Uterus (tissue), 3 donors: ENCODE measurements at regions not wholly inside any gene's neighbourhood (a gene's known extent, or its start where the extent isn't known, plus 50 kb on each side); places are given as distances from the start of the nearest gene placed in this dataset.

Experiments used
- DNase-seq, 2 donors: peaks; one replicate each; pipeline ENCODE4 v3.0.0-alpha.2; 2019 to 2020
- H3K27ac ChIP-seq, 2 donors: fragments of 200-600 bp; sonication (generic); 1 replicate in 1 of 2; 2 replicates in 1 of 2; pipeline ENCODE4 v1.5.1; 2016 to 2018
- H3K27me3 ChIP-seq, 2 donors: fragments of 200-600 bp; sonication (generic); one replicate each; pipeline ENCODE4 v1.5.1; 2018 to 2019; ENCODE audit warnings: control low read depth in 1 of 2
- H3K36me3 ChIP-seq, 2 donors: fragments of 200-600 bp; sonication (generic); one replicate each; pipeline ENCODE4 v1.5.1; 2019; ENCODE audit warnings: control low read depth in 1 of 2
- H3K4me1 ChIP-seq, 2 donors: fragments of 200-600 bp; sonication (generic); one replicate each; pipeline ENCODE4 v1.5.1; 2018 to 2019; ENCODE audit warnings: control low read depth in 1 of 2
- H3K4me3 ChIP-seq, 2 donors: fragments of 200-600 bp; sonication (generic); 1 replicate in 1 of 2; 2 replicates in 1 of 2; pipeline ENCODE4 v1.5.1; 2018 to 2019; ENCODE audit warnings: mild to moderate bottlenecking in 1 of 2
- H3K9me3 ChIP-seq, 2 donors: fragments of 200-600 bp; sonication (generic); one replicate each; pipeline ENCODE4 v1.5.1; 2019; ENCODE audit warnings: control low read depth in 1 of 2
- POLR2A ChIP-seq, 2 donors: fragments of 450-650 bp; IDR thresholded peaks; one replicate each; pipeline ENCODE4 v1.6.1; 2016; ENCODE audit warnings: antibody characterized with exemption in 2 of 2, mild to moderate bottlenecking in 1 of 2, moderate library complexity in 1 of 2
- intact Hi-C: fragments of 100-400 bp; cut with DNase I; formaldehyde crosslinking; loops from one replicate; pipeline ENCODE4 v1.15.1; 2023; ENCODE audit warnings: low total_unique reads
- TF ChIP-seq, protein P1 (sequence below), 4 experiments: fragments of 200-600 bp in 2 of 4; fragments of 450-650 bp in 2 of 4; sonication (generic) in 2 of 4; IDR thresholded peaks; one replicate each; pipeline ENCODE4 v1.5.1; 2016 to 2019; ENCODE audit warnings: antibody characterized with exemption in 4 of 4, mild to moderate bottlenecking in 2 of 4, moderate library complexity in 1 of 4
- donor health status: DM: yes; HTN: yes; CAD: no.

DNA sequence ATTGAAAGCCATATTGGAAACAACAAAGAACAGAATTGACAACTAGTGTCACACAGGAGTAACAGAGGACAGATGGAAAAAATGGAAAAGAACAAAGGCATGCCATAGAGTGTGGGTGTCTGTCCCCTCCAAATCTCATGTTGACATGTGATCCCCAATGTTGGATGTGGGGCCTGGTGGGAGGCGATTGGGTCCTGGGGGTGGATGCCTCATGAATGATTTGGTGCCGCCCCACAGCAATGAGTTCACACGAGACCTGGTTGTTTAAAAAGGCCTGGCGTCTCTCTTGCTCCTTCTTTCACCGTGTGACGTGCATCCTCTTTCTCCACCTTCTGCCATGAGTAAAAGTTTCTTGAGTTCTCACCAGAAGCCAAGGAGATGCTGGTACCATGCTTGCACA lies 87.4 kb upstream of the GPR26 start:
- intact Hi-C loops: no loop called here
- Histone ChIP-seq H3K36me3 (no peaks in the 10 kb centered on the region), H3K9me3 (no peaks in the 10 kb centered on the region), H3K27me3 (no peaks in the 10 kb centered on the region), H3K4me3 (no peak overlapping the region), H3K27ac (no peak overlapping the region), H3K4me1 (no peaks in the 10 kb centered on the region)
- TF ChIP-seq, protein P1, sequence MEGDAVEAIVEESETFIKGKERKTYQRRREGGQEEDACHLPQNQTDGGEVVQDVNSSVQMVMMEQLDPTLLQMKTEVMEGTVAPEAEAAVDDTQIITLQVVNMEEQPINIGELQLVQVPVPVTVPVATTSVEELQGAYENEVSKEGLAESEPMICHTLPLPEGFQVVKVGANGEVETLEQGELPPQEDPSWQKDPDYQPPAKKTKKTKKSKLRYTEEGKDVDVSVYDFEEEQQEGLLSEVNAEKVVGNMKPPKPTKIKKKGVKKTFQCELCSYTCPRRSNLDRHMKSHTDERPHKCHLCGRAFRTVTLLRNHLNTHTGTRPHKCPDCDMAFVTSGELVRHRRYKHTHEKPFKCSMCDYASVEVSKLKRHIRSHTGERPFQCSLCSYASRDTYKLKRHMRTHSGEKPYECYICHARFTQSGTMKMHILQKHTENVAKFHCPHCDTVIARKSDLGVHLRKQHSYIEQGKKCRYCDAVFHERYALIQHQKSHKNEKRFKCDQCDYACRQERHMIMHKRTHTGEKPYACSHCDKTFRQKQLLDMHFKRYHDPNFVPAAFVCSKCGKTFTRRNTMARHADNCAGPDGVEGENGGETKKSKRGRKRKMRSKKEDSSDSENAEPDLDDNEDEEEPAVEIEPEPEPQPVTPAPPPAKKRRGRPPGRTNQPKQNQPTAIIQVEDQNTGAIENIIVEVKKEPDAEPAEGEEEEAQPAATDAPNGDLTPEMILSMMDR (IDR thresholded peaks at IDR 0.05): no peak
- TF ChIP-seq POLR2A (IDR thresholded peaks at IDR 0.05): no peak
- no peak for DNase-seq

DNA sequence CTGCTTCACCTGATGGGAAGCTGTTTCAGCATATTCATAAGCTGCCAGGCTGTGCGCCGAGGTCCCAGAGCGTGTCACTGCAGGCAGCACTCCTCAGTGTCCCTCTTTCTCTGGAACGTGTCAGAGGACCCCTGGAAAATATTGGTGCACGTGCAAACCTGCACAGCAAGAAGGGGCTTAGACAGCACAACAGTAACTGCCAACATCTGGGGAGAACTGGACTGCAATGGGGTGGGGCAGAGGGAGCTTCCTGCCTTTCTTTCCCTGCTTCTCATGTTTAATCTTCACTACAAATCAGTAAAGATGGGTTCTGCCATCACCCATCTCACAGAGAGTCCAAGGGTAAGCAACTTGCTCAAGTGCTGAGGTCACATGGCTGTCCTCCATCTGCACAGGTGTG lies 86.5 kb upstream of the GPR26 start:
- Histone ChIP-seq H3K27me3 (no peaks in the 10 kb centered on the region), H3K27ac (no peak overlapping the region), H3K36me3 (no peaks in the 10 kb centered on the region), H3K4me3 (no peak overlapping the region), H3K4me1 (peaks cover 0 to 5% of the 10 kb centered on the region in 2 donors), H3K9me3 (no peaks in the 10 kb centered on the region)
- DNase-seq: no peak
- no peak for TF ChIP-seq POLR2A (IDR thresholded peaks at IDR 0.05)
- TF ChIP-seq, protein P1 (IDR thresholded peaks at IDR 0.05): no peak
- intact Hi-C loops: loop anchor here (5.0 kb wide), 1 partner anchor 388 kb away; no protein-coding TSS in a partner anchor

DNA sequence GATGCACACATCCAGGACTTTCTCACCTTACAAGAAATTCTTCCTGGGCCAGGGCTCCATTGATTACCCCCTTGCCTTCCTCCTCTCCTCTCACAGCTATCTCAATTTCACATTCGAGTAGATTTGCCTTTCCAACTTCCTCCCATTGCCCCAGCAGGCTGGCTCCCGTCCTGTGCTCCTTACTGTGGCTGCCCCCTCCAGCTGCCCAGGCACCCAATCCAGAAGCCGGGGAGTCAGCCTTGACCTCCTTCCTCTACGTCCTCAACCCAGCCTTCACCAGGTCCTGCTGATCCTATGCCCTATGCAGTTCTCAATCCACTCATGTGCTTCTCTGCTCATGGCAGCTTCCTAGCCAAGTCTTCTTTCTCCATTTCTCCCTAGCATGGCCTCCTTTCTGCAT lies 85.7 kb upstream of the GPR26 start:
- intact Hi-C loops: loop anchor here (5.0 kb wide), 1 partner anchor 387 kb away; no protein-coding TSS in a partner anchor

DNA sequence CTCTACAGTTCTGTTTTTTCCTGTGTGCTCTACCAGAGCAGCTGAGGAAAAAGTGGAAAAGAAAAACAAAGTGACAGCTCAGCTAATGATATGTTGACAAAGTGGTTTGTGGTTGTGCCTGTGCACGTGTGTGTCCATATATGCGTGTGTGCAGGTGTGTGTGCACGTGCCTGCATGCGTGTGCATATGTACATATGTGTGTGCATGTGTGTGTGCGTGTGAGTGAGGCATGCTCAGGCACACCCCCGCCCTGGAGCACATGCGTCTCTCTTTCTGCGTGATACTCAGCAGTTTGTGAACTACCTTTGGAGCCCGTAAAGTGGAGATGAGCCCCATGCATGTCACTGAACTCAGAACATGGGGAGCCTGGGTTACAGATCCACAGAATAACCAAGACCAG lies 84.5 kb upstream of the GPR26 start:
- no peak for TF ChIP-seq POLR2A (IDR thresholded peaks at IDR 0.05)
- TF ChIP-seq, protein P1 (IDR thresholded peaks at IDR 0.05): no peak
- H3K27ac ChIP-seq: no peak overlapping the region
- intact Hi-C loops: loop anchor here (5.0 kb wide), 1 partner anchor 386 kb away; no protein-coding TSS in a partner anchor
- H3K36me3 ChIP-seq: no peaks in the 10 kb centered on the region
- H3K27me3 ChIP-seq: no peaks in the 10 kb centered on the region
- no peak overlapping the region for H3K4me3 ChIP-seq
- no peak for DNase-seq
- peaks cover 0 to 5% of the 10 kb centered on the region in 2 donors for H3K4me1 ChIP-seq
- no peaks in the 10 kb centered on the region for H3K9me3 ChIP-seq

More for the DNA sequence above, 85.7 kb upstream of the GPR26 start:
- H3K36me3 ChIP-seq: no peaks in the 10 kb centered on the region
- H3K4me3 ChIP-seq: no peak overlapping the region
- no peak overlapping the region for H3K27ac ChIP-seq
- H3K9me3 ChIP-seq: no peaks in the 10 kb centered on the region
- no peak for DNase-seq
- TF ChIP-seq, protein P1 (IDR thresholded peaks at IDR 0.05): no peak
- TF ChIP-seq POLR2A (IDR thresholded peaks at IDR 0.05): no peak
- peaks cover 0 to 5% of the 10 kb centered on the region in 2 donors for H3K4me1 ChIP-seq
- no peaks in the 10 kb centered on the region for H3K27me3 ChIP-seq

DNA sequence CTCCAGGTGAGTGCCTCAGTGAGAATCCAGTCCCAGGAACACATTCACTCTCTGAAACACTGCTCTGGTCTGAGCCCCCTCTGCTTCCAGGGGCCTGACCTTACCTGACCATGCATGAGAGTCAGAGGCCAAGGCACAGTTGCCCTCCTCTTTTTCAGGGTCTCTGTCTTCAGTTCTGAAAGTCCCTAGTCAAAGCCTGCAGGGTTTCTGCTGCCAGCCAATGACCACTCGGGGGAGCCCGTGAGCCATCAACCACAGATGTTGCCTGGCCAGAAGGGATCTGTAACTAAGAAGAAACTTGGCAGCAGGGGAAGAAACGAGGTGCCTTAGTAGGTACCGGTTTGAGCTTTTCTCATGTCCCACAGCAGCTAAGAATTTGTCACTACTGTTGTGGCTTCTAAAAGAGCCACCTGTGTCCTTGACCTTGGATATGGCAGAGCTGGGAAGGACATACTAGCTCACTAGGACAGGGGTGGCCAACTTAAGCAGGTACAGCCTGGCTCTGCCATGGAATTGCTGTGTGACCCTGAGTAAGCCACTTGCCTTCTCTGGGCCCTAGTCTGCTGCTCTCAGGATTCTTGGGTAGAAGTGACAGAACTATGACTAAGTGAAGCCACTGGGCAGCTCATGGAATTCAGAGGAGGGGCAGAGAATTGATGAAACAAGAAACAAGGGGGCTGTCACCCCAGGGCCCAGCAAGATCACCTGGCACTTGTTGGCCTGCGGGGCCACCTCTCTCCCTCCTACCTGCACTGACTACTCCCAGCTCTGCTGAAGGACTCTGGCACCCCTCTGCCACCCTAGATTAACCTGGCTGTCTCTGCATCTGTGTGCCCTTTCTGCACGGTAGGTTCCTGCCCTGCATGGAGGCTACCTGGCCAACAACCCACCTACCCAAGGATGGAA lies 83.8 kb upstream of the GPR26 start:
- intact Hi-C loops: loop anchor here (5.0 kb wide), 1 partner anchor 385 kb away; no protein-coding TSS in a partner anchor
- Histone ChIP-seq H3K36me3 (no peaks in the 10 kb centered on the region), H3K27me3 (no peaks in the 10 kb centered on the region), H3K4me3 (no peak overlapping the region), H3K4me1 (peaks cover 0 to 5% of the 10 kb centered on the region in 2 donors), H3K9me3 (no peaks in the 10 kb centered on the region), H3K27ac (no peak overlapping the region)
- TF ChIP-seq, protein P1 (IDR thresholded peaks at IDR 0.05): peak; percentile 53 to 70 (median 56)
- no peak for TF ChIP-seq POLR2A (IDR thresholded peaks at IDR 0.05)
- peak; percentile 35 to 71 for DNase-seq
